Right hindlimb (tissue), 1 donor: ENCODE measurements at regions not wholly inside any gene's neighbourhood (a gene's known extent, or its start where the extent isn't known, plus 50 kb on each side); places are given as distances from the start of the nearest gene placed in this dataset.
A peak's percentile ranks its signal among the peaks of the same experiment; 100 is the strongest.

ENCODE experiments used
- DNase-seq: peaks from one replicate; pipeline ENCODE4 v3.0.0-alpha.2; 2018

- no peak for DNase-seq
These were observed 396.1 kb downstream of the MAN2A1 start for GRCh38 chr5:110085826-110086225.

- DNase-seq: peak; percentile 54
These were observed 397.1 kb downstream of the MAN2A1 start for GRCh38 chr5:110086658-110087388.

GRCh38 chr5:110087829-110088228 is 398.1 kb downstream of the MAN2A1 start:
- no peak for DNase-seq

- no peak for DNase-seq
These were observed 399.1 kb downstream of the MAN2A1 start for GRCh38 chr5:110088676-110089436.

- no peak for DNase-seq
These were observed 403.4 kb downstream of the MAN2A1 start for GRCh38 chr5:110092955-110093785.

GRCh38 chr5:110094109-110094508 is 404.4 kb downstream of the MAN2A1 start:
- no peak for DNase-seq

- no peak for DNase-seq
These were observed 404.8 kb downstream of the MAN2A1 start for GRCh38 chr5:110094548-110094947.

- DNase-seq: no peak
These were observed 406.7 kb downstream of the MAN2A1 start for GRCh38 chr5:110096419-110096818.

- no peak for DNase-seq
These were observed 409.8 kb downstream of the MAN2A1 start for GRCh38 chr5:110099572-110099971.

- DNase-seq: no peak
These were observed 413.4 kb downstream of the MAN2A1 start for GRCh38 chr5:110103081-110103480.

- DNase-seq: no peak
These were observed 414.5 kb downstream of the MAN2A1 start for GRCh38 chr5:110104060-110104725.

GRCh38 chr5:110104726-110105669 is 415.3 kb downstream of the MAN2A1 start:
- DNase-seq: no peak

GRCh38 chr5:110105692-110106091 is 416.0 kb downstream of the MAN2A1 start:
- peak; percentile 15 for DNase-seq

- no peak for DNase-seq
These were observed 417.0 kb downstream of the MAN2A1 start for GRCh38 chr5:110106750-110107149.

GRCh38 chr5:110108520-110108919 is 418.8 kb downstream of the MAN2A1 start:
- no peak for DNase-seq

- no peak for DNase-seq
These were observed 419.9 kb downstream of the MAN2A1 start for GRCh38 chr5:110109667-110110066.

GRCh38 chr5:110112348-110112747 is 422.6 kb downstream of the MAN2A1 start:
- no peak for DNase-seq

GRCh38 chr5:110115503-110115902 is 425.8 kb downstream of the MAN2A1 start:
- DNase-seq: no peak

GRCh38 chr5:110116539-110116938 is 426.8 kb downstream of the MAN2A1 start:
- no peak for DNase-seq

- DNase-seq: no peak
These were observed 445.5 kb downstream of the MAN2A1 start for GRCh38 chr5:110134963-110135935.
